IgD-negative memory B cell (primary cell): ENCODE measurements at regions not wholly inside any gene's neighbourhood (a gene's known extent, or its start where the extent isn't known, plus 50 kb on each side); places are given as distances from the start of the nearest gene placed in this dataset.

ENCODE experiments used
- H3K27ac Mint-ChIP-seq, 3 donors: one replicate each; pipeline ENCODE4 v1.8.0; 2020 to 2022; ENCODE audit warnings: mild to moderate bottlenecking in 3 of 3, mixed read lengths in 3 of 3, moderate library complexity in 1 of 3
- H3K27me3 Mint-ChIP-seq: one replicate; pipeline ENCODE4 v1.8.0; 2021; ENCODE audit warnings: mixed read lengths
- H3K36me3 Mint-ChIP-seq: one replicate; pipeline ENCODE4 v1.8.0; 2020; ENCODE audit warnings: mild to moderate bottlenecking, mixed read lengths
- H3K4me1 Mint-ChIP-seq, 3 donors: one replicate each; pipeline ENCODE4 v1.8.0; 2020 to 2022; ENCODE audit warnings: mixed read lengths in 3 of 3, mild to moderate bottlenecking in 1 of 3
- H3K4me3 Mint-ChIP-seq, 4 donors: one replicate each; pipeline ENCODE4 v1.8.0; 2020 to 2022; ENCODE audit warnings: mild to moderate bottlenecking in 4 of 4, mixed read lengths in 4 of 4, moderate library complexity in 3 of 4
- H3K9me3 Mint-ChIP-seq, 3 donors: one replicate each; pipeline ENCODE4 v1.8.0; 2020 to 2021; ENCODE audit warnings: mixed read lengths in 3 of 3, mild to moderate bottlenecking in 1 of 3

GRCh38 chr2:2561346-2562095 is 230.4 kb upstream of the MYT1L start:
- Mint-ChIP-seq H3K9me3 (peaks cover 2 to 5% (median 4%) of the 10 kb centered on the region in 3 donors), H3K27ac (no peak overlapping the region), H3K4me1 (no peaks in the 10 kb centered on the region), H3K36me3 (no peaks in the 10 kb centered on the region), H3K4me3 (no peak overlapping the region), H3K27me3 (no peaks in the 10 kb centered on the region)

GRCh38 chr2:2560374-2561015 is 229.4 kb upstream of the MYT1L start:
- Mint-ChIP-seq H3K27ac (no peak overlapping the region), H3K9me3 (peaks cover 2 to 5% (median 4%) of the 10 kb centered on the region in 3 donors), H3K27me3 (no peaks in the 10 kb centered on the region), H3K4me1 (no peaks in the 10 kb centered on the region), H3K4me3 (no peak overlapping the region), H3K36me3 (peaks cover 2% of the 10 kb centered on the region)

DNA sequence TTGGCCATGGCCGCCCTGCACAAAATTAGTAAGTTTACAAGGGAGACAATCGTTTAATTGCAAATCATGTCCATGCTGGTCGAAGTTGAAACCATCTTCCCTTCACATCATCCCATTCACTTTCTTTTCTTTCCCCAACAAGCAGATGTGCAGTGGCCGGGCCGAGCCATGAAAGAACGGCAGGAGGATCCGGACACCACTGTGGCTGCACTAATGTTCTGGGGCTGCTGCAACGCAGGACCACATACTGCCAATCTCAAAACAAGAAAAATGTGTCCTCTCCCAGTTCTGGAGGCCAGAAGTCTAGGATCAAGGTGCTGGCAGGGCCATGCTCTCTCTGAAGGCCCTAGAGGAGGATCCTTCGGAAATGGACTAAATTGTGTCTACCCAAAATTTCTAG is 227.4 kb upstream of the MYT1L start:
- H3K4me1 Mint-ChIP-seq, result no peaks in the 10 kb centered on the region
- H3K9me3 Mint-ChIP-seq, result peaks cover 2 to 5% (median 4%) of the 10 kb centered on the region in 3 donors
- no peak overlapping the region for H3K27ac Mint-ChIP-seq
- no peak overlapping the region for H3K4me3 Mint-ChIP-seq
- H3K27me3 Mint-ChIP-seq, result no peaks in the 10 kb centered on the region
- H3K36me3 Mint-ChIP-seq, result peaks cover 2% of the 10 kb centered on the region

DNA sequence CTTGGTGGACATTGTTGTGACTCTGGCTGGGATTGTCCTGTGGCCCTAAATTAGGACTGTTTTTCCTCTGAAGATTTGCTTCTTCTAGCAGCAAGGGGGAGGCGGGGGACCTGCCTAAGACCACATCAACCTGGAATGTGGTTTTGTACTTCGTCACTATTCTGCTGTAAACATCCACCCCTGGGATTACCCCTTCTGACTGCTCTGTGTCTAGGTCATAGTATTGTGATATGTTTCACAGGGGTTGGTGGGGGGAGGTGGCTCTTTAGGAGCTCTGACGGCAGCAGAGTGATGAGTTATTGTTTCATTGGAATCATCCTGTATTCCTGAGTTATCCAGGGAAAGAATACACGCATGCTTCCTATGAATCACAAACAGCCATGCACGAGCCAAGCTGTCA is 226.4 kb upstream of the MYT1L start:
- peaks cover 2% of the 10 kb centered on the region for H3K36me3 Mint-ChIP-seq
- H3K9me3 Mint-ChIP-seq, result peaks cover 3 to 10% (median 5%) of the 10 kb centered on the region in 3 donors
- H3K4me1 Mint-ChIP-seq, result no peaks in the 10 kb centered on the region
- H3K27ac Mint-ChIP-seq, result no peak overlapping the region
- H3K27me3 Mint-ChIP-seq, result no peaks in the 10 kb centered on the region
- no peak overlapping the region for H3K4me3 Mint-ChIP-seq

GRCh38 chr2:2550856-2551255 is 219.8 kb upstream of the MYT1L start:
- Mint-ChIP-seq H3K9me3 (peaks cover 0 to 6% (median 3%) of the 10 kb centered on the region in 3 donors), H3K36me3 (peaks cover 2% of the 10 kb centered on the region), H3K4me3 (no peak overlapping the region), H3K27me3 (no peaks in the 10 kb centered on the region), H3K4me1 (no peaks in the 10 kb centered on the region), H3K27ac (no peak overlapping the region)

GRCh38 chr2:2547911-2548310 is 216.8 kb upstream of the MYT1L start:
- Mint-ChIP-seq H3K4me3 (no peak overlapping the region), H3K27ac (no peak overlapping the region), H3K36me3 (no peaks in the 10 kb centered on the region), H3K9me3 (peaks cover 0 to 3% (median 2%) of the 10 kb centered on the region in 3 donors), H3K27me3 (no peaks in the 10 kb centered on the region), H3K4me1 (no peaks in the 10 kb centered on the region)

DNA sequence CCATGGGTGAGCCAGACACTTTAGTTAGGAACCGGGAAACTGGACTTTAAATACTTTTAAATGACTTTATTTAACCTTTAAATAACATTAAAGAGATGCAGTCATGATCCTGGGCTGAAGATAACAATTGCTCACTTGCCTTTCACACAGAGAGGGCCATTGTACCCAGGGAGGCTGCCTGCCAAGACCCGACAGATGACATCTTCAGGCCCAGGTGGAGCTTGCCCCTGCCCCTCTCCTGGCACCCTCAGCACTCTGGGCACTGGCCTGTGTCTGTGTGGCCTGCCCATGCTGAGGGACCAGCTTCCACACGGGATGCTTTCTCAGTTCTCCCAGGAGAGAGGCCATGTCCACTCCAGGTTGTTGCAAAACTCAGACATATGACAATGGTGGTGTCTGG is 216.4 kb upstream of the MYT1L start:
- H3K9me3 Mint-ChIP-seq, result peaks cover 0 to 3% (median 0%) of the 10 kb centered on the region in 3 donors
- H3K27ac Mint-ChIP-seq, result no peak overlapping the region
- no peaks in the 10 kb centered on the region for H3K36me3 Mint-ChIP-seq
- H3K4me1 Mint-ChIP-seq, result no peaks in the 10 kb centered on the region
- H3K27me3 Mint-ChIP-seq, result no peaks in the 10 kb centered on the region
- H3K4me3 Mint-ChIP-seq, result no peak overlapping the region

DNA sequence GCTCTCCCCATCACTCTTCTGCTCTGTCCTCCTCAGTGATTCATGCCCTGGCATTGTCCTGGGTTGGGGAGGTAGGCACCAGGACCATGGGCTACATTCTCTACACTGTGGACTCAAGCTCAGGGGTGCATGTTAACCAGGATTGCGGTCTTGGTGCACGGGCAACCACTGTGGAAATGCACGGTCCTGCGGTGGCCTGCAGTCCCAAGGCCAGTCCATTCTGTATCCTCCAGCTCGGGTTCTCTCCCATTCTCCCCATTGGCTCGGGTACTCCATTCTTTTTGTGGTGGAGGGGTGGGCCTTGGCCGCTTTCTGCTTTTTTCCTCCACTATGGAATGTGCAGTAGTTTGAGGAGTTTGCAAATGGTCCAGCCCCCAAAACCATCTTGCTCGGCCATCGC is 215.0 kb upstream of the MYT1L start:
- Mint-ChIP-seq H3K4me1 (no peaks in the 10 kb centered on the region), H3K27ac (no peak overlapping the region), H3K4me3 (no peak overlapping the region), H3K36me3 (no peaks in the 10 kb centered on the region), H3K27me3 (no peaks in the 10 kb centered on the region), H3K9me3 (peaks cover 0 to 3% (median 0%) of the 10 kb centered on the region in 3 donors)

DNA sequence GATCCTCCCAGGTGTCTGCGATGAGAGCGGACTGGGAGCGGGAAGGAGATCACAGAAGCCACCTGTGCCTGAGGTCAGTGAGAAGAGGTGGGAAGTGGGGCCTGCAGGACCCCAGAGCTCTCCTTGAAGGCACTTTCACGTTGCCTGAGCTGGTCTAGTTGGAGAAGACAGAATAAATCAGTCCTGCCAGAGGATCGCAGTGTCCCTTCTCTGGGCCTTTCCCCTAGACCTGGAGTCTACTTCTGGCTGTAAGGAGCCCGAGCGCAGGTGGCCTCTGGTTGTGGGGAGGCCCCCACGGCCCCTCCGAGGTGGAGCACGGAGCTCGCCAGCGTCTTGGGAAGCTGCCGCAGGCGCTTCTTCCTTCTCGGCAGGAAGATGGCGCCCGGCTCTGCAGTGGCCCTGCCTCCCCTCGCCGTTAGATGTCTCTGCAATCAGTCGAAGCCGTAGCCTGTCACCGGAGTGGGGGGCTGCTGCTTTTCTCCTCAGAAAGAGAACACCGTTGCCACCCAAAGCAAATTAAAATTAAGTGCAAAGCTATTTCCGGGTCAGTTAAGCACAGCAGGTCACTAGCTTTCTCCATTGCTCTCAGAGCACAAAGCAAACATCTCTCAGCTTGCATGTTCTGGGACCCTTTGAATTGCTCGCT is 212.0 kb upstream of the MYT1L start:
- Mint-ChIP-seq H3K27me3 (peaks cover 7% of the 10 kb centered on the region), H3K4me1 (no peaks in the 10 kb centered on the region), H3K9me3 (peaks cover 0 to 4% (median 0%) of the 10 kb centered on the region in 3 donors), H3K36me3 (no peaks in the 10 kb centered on the region), H3K27ac (no peak overlapping the region), H3K4me3 (no peak overlapping the region)

DNA sequence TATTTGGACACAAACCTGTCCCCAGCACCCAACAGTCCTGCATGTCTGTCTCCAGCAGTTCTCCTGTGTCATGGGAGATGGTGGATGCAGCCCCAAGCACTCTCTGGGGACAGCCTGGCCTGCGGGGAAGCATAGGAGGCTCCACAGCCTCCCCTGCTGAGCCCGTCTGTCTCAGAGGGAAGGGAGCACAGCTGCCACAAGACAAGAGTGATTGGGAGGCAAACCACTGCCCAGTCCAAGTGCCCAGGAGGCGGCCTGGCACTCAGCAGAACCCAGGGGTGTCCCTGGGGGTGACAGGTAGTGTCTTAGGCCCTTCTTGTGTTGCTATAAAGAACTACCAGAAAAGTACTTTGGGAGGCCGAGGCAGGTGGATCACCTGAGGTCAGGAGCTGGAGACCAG is 211.2 kb upstream of the MYT1L start:
- Mint-ChIP-seq H3K9me3 (peaks cover 0 to 4% (median 0%) of the 10 kb centered on the region in 3 donors), H3K27me3 (peaks cover 7% of the 10 kb centered on the region), H3K36me3 (no peaks in the 10 kb centered on the region), H3K27ac (no peak overlapping the region), H3K4me3 (no peak overlapping the region), H3K4me1 (no peaks in the 10 kb centered on the region)

DNA sequence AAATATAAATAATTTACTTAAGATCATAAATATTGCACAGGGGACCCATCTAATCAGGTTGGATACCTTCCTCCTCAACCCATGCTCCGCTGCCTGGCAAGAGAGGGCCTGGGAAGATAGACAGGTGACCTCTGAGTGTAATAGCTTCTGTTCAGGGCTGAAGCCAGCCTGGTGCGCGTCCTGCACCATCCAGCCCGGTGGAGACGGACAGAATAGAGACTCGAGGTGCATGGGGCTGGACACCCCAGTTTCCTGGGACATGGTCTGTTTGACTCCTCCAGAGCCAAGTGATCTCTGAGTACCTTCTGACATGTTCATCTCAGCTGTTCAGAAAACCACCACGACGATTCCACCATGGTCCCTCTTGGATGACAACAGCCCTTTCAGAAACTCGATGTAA is 209.3 kb upstream of the MYT1L start:
- peaks cover 10% of the 10 kb centered on the region for H3K27me3 Mint-ChIP-seq
- no peak overlapping the region for H3K27ac Mint-ChIP-seq
- H3K4me1 Mint-ChIP-seq, result no peaks in the 10 kb centered on the region

DNA sequence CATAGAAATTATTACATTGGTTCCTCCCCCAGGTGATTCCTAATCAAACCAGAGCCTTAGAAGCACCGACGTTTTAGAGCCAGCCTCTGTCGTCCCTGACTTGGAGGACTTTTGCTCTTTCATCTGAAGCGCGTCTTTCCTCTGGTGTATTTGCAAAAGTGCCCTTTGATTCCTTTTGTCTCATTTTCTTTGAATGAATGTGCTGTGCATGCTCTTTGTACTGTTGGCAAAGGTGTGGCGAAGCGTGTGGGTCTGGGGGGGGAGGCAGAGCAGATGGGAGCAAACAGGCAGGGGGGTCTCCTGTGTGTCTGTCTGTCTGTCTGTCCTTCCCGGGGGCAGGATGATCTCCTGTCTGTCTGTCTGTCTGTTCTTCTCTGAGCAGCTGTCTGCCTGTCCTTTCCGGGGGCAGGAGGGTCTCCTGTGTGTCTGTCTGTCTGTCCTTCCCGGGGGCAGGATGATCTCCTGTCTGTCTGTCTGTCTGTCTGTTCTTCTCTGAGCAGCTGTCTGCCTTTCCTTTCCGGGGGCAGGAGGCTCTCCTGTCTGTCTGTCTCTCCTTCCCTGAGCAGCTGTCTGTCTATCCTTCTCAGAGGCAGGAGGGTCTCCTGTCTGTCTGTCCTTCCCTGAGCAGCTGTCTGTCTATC is 205.5 kb upstream of the MYT1L start:
- Mint-ChIP-seq H3K4me1 (no peaks in the 10 kb centered on the region), H3K27ac (no peak overlapping the region), H3K4me3 (peak overlapping the region in 1 of 4 donors; percentile 31), H3K27me3 (peaks cover 12% of the 10 kb centered on the region), H3K36me3 (no peaks in the 10 kb centered on the region), H3K9me3 (peaks cover 0 to 3% (median 3%) of the 10 kb centered on the region in 3 donors)

More for the DNA sequence above, 209.3 kb upstream of the MYT1L start:
- Mint-ChIP-seq H3K36me3 (no peaks in the 10 kb centered on the region), H3K9me3 (peaks cover 0 to 4% (median 3%) of the 10 kb centered on the region in 3 donors), H3K4me3 (no peak overlapping the region)

GRCh38 chr2:2530334-2530733 is 199.3 kb upstream of the MYT1L start:
- Mint-ChIP-seq H3K36me3 (no peaks in the 10 kb centered on the region), H3K27me3 (peaks cover 3% of the 10 kb centered on the region), H3K9me3 (peaks cover 0 to 3% (median 2%) of the 10 kb centered on the region in 3 donors), H3K4me1 (no peaks in the 10 kb centered on the region), H3K27ac (no peak overlapping the region), H3K4me3 (peak overlapping the region in 1 of 4 donors; percentile 7)

GRCh38 chr2:2528846-2529245 is 197.8 kb upstream of the MYT1L start:
- Mint-ChIP-seq H3K27ac (no peak overlapping the region), H3K9me3 (peaks cover 0 to 3% (median 2%) of the 10 kb centered on the region in 3 donors), H3K4me1 (no peaks in the 10 kb centered on the region), H3K36me3 (no peaks in the 10 kb centered on the region), H3K4me3 (no peak overlapping the region), H3K27me3 (no peaks in the 10 kb centered on the region)

DNA sequence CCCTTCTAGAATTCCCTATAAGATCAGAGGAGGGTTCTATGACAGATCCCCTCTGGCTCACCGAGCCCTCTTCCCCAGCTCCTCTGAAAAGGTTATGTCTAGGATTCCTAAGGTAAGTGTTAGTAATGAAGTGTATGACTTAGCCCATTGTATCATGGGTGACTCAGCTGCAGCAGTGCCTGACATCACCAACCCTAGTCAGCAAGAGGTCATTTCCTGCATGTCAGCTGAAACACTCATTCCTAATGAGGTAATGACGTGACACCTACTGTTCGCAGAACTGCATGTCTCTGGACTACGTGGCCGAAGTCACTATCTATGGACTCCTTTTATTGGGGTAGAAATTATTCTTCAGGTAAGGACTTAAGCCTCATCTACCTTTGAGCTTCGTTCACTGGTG is 196.1 kb upstream of the MYT1L start:
- no peak overlapping the region for H3K27ac Mint-ChIP-seq
- H3K9me3 Mint-ChIP-seq, result peaks cover 0 to 2% (median 1%) of the 10 kb centered on the region in 3 donors
- no peaks in the 10 kb centered on the region for H3K27me3 Mint-ChIP-seq
- no peak overlapping the region for H3K4me3 Mint-ChIP-seq
- H3K36me3 Mint-ChIP-seq, result no peaks in the 10 kb centered on the region
- H3K4me1 Mint-ChIP-seq, result no peaks in the 10 kb centered on the region
